K562 (cell line): ENCODE measurements at regions not wholly inside any gene's neighbourhood (a gene's known extent, or its start where the extent isn't known, plus 50 kb on each side); places are given as distances from the start of the nearest gene placed in this dataset.
A peak's percentile ranks its signal among the peaks of the same experiment; 100 is the strongest.

ENCODE experiments used
- ARNT ChIP-seq, 2 experiments: fragments of 450-650 bp; IDR thresholded peaks; 2 replicates each; pipeline ENCODE4 v1.6.1; 2016; ENCODE audit warnings: mild to moderate bottlenecking in 1 of 2
- ASH1L ChIP-seq: fragments of 450-650 bp; IDR thresholded peaks from 2 replicates; pipeline ENCODE4 v1.6.1; 2018; ENCODE audit warnings: borderline replicate concordance, mild to moderate bottlenecking, low read depth; ENCODE audit not compliant: partially characterized antibody
- DIDO1 ChIP-seq: fragments of 450-650 bp; IDR thresholded peaks from 2 replicates; pipeline ENCODE4 v1.6.1; 2016; ENCODE audit warnings: low read depth, missing biosample characterization, missing genetic modification characterization
- ETV1 ChIP-seq: fragments of 450-650 bp; conservative IDR thresholded peaks from 2 replicates; pipeline ENCODE4 v1.6.1; 2016; ENCODE audit warnings: missing genetic modification characterization, control low read depth, low read depth, missing compliant biosample characterization
- ILK ChIP-seq: fragments of 450-650 bp; IDR thresholded peaks from 2 replicates; pipeline ENCODE4 v1.6.1; 2016; ENCODE audit warnings: missing genetic modification characterization, low read depth, mild to moderate bottlenecking, missing compliant biosample characterization, moderate library complexity, borderline replicate concordance
- KHSRP ChIP-seq: fragments of 450-650 bp; IDR thresholded peaks from 2 replicates; pipeline ENCODE4 v1.6.1; 2017
- MECOM ChIP-seq: fragments of 250-450 bp; sonication (Bioruptor Pico); IDR thresholded peaks from 2 replicates; pipeline ENCODE4 v1.8.0; 2022; ENCODE audit warnings: inconsistent platforms
- MTA3 ChIP-seq: fragments of 450-650 bp; formaldehyde crosslinking; IDR thresholded peaks from 2 replicates; pipeline ENCODE4 v1.6.1; 2017; ENCODE audit warnings: mild to moderate bottlenecking, borderline replicate concordance
- MYNN ChIP-seq, 2 experiments: sonication (generic); formaldehyde crosslinking in 1 of 2; IDR thresholded peaks; 2 replicates each; pipeline versions ENCODE4 v1.5.0 to v1.6.1; 2016 to 2020; ENCODE audit warnings: antibody characterized with exemption in 1 of 2, missing genetic modification reagents in 1 of 2
- NFE2 ChIP-seq: IDR thresholded peaks from 2 replicates; pipeline ENCODE4 v1.6.1; 2014; ENCODE audit warnings: antibody characterized with exemption, low read depth
- POLR2G ChIP-seq: fragments of 200-400 bp; formaldehyde crosslinking; IDR thresholded peaks from 2 replicates; pipeline ENCODE4 v1.6.1; 2017; ENCODE audit warnings: low read depth, mild to moderate bottlenecking, antibody characterized with exemption, low read length, moderate library complexity
- RBM15 ChIP-seq: fragments of 200-400 bp; formaldehyde crosslinking; IDR thresholded peaks from 2 replicates; pipeline ENCODE4 v1.6.1; 2018; ENCODE audit warnings: mild to moderate bottlenecking, low read length, moderate library complexity; ENCODE audit not compliant: insufficient read depth
- TAF7 ChIP-seq: fragments of 450-650 bp; IDR thresholded peaks from 2 replicates; pipeline ENCODE4 v1.6.1; 2016; ENCODE audit warnings: missing genetic modification characterization, missing compliant biosample characterization
- ZC3H11A ChIP-seq: IDR thresholded peaks from 2 replicates; pipeline ENCODE4 v1.6.1; 2012; ENCODE audit warnings: low read depth, low read length, improper control_type of control experiment
- ZKSCAN3 ChIP-seq: fragments of 250-450 bp; sonication (Bioruptor Pico); IDR thresholded peaks from 2 replicates; pipeline ENCODE4 v1.4.0; 2020
- ZNF57 ChIP-seq: fragments of 450-650 bp; formaldehyde crosslinking; IDR thresholded peaks from 2 replicates; pipeline ENCODE4 v1.4.0; 2020; ENCODE audit warnings: mild to moderate bottlenecking, moderate library complexity
- TF ChIP-seq, protein P1 (sequence below): fragments of 150-350 bp; conservative IDR thresholded peaks from 2 replicates; pipeline ENCODE4 v1.6.1; 2014; ENCODE audit warnings: low read length
- TF ChIP-seq, protein P2 (sequence below), 2 experiments: fragments of 450-650 bp; conservative IDR thresholded peaks; 2 replicates each; pipeline ENCODE4 v1.6.1; 2017; ENCODE audit warnings: mild to moderate bottlenecking in 2 of 2, moderate library complexity in 2 of 2
- TF ChIP-seq, protein P3 (sequence below): sonication (generic); formaldehyde crosslinking; IDR thresholded peaks from 2 replicates; pipeline ENCODE4 v1.8.1; 2023; ENCODE audit warnings: mild to moderate bottlenecking, missing genetic modification reagents, moderate library complexity
- TF ChIP-seq, protein P4 (sequence below): fragments of 450-650 bp; IDR thresholded peaks from one replicate; pipeline ENCODE4 v1.6.1; 2018; ENCODE audit warnings: mild to moderate bottlenecking, moderate library complexity; ENCODE audit not compliant: partially characterized antibody
- TF ChIP-seq, protein P5 (sequence below): sonication (generic); formaldehyde crosslinking; IDR thresholded peaks from 2 replicates; pipeline ENCODE4 v1.8.1; 2023; ENCODE audit warnings: mild to moderate bottlenecking, missing genetic modification reagents

DNA sequence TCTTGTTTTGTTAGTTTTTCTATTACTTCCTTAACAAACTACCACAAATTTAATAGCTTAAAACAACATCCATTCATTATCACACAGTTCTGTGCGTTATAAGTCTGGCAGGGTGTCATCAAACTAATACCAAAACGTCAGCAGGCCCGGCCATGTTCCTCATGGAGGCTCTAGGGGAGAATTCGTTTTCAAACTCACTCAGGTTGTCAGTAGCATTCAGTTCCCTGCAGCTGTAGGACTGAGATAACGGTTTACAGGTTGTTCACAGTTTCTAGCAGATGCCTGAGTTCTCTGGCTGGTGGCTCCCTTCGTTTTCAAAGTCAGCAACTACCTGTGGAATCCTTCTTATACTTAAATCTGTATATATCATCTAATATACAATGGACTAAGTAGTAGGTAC is 72.5 kb upstream of the PRSS16 start (continued):
- TF ChIP-seq ILK (tag) (no peak), ZKSCAN3 (CRISPR knock-in tag) (no peak), POLR2G (no peak), NFE2 (peak; percentile 3; the same call in 1 of the 2 replicates), ARNT (IDR thresholded peaks at IDR 0.05) (0 out of 4 replicates have a peak, but pooled peaks of 1 of the 2 experiments have one; percentile 18), DIDO1 (no peak), RBM15 (no peak), KHSRP (no peak), ASH1L (no peak), ZNF57 (no peak), MYNN (IDR thresholded peaks at IDR 0.05) (no peak), MYNN (CRISPR knock-in tag; IDR thresholded peaks at IDR 0.05) (no peak), ETV1 (tag) (no peak), ZC3H11A (no peak), MTA3 (no peak; the same call in 1 of the 2 replicates), MECOM (no peak), TAF7 (tag) (no peak)
- TF ChIP-seq, protein P1, sequence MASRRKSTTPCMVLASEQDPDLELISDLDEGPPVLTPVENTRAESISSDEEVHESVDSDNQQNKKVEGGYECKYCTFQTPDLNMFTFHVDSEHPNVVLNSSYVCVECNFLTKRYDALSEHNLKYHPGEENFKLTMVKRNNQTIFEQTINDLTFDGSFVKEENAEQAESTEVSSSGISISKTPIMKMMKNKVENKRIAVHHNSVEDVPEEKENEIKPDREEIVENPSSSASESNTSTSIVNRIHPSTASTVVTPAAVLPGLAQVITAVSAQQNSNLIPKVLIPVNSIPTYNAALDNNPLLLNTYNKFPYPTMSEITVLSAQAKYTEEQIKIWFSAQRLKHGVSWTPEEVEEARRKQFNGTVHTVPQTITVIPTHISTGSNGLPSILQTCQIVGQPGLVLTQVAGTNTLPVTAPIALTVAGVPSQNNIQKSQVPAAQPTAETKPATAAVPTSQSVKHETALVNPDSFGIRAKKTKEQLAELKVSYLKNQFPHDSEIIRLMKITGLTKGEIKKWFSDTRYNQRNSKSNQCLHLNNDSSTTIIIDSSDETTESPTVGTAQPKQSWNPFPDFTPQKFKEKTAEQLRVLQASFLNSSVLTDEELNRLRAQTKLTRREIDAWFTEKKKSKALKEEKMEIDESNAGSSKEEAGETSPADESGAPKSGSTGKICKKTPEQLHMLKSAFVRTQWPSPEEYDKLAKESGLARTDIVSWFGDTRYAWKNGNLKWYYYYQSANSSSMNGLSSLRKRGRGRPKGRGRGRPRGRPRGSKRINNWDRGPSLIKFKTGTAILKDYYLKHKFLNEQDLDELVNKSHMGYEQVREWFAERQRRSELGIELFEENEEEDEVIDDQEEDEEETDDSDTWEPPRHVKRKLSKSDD = no peak
- TF ChIP-seq, protein P2, sequence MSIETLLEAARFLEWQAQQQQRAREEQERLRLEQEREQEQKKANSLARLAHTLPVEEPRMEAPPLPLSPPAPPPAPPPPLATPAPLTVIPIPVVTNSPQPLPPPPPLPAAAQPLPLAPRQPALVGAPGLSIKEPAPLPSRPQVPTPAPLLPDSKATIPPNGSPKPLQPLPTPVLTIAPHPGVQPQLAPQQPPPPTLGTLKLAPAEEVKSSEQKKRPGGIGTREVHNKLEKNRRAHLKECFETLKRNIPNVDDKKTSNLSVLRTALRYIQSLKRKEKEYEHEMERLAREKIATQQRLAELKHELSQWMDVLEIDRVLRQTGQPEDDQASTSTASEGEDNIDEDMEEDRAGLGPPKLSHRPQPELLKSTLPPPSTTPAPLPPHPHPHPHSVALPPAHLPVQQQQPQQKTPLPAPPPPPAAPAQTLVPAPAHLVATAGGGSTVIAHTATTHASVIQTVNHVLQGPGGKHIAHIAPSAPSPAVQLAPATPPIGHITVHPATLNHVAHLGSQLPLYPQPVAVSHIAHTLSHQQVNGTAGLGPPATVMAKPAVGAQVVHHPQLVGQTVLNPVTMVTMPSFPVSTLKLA (conservative IDR thresholded peaks at IDR 0.05) = peak; percentile 28 to 59; a peak in 3 of 4 replicates
- TF ChIP-seq, protein P3, sequence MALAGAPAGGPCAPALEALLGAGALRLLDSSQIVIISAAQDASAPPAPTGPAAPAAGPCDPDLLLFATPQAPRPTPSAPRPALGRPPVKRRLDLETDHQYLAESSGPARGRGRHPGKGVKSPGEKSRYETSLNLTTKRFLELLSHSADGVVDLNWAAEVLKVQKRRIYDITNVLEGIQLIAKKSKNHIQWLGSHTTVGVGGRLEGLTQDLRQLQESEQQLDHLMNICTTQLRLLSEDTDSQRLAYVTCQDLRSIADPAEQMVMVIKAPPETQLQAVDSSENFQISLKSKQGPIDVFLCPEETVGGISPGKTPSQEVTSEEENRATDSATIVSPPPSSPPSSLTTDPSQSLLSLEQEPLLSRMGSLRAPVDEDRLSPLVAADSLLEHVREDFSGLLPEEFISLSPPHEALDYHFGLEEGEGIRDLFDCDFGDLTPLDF (CRISPR knock-in tag) = no peak
- TF ChIP-seq, protein P4, sequence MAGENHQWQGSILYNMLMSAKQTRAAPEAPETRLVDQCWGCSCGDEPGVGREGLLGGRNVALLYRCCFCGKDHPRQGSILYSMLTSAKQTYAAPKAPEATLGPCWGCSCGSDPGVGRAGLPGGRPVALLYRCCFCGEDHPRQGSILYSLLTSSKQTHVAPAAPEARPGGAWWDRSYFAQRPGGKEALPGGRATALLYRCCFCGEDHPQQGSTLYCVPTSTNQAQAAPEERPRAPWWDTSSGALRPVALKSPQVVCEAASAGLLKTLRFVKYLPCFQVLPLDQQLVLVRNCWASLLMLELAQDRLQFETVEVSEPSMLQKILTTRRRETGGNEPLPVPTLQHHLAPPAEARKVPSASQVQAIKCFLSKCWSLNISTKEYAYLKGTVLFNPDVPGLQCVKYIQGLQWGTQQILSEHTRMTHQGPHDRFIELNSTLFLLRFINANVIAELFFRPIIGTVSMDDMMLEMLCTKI = no peak
- TF ChIP-seq, protein P5, sequence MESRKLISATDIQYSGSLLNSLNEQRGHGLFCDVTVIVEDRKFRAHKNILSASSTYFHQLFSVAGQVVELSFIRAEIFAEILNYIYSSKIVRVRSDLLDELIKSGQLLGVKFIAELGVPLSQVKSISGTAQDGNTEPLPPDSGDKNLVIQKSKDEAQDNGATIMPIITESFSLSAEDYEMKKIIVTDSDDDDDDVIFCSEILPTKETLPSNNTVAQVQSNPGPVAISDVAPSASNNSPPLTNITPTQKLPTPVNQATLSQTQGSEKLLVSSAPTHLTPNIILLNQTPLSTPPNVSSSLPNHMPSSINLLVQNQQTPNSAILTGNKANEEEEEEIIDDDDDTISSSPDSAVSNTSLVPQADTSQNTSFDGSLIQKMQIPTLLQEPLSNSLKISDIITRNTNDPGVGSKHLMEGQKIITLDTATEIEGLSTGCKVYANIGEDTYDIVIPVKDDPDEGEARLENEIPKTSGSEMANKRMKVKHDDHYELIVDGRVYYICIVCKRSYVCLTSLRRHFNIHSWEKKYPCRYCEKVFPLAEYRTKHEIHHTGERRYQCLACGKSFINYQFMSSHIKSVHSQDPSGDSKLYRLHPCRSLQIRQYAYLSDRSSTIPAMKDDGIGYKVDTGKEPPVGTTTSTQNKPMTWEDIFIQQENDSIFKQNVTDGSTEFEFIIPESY (CRISPR knock-in tag) = no peak
